Pancreas (tissue), 10 donors: ENCODE measurements at regions not wholly inside any gene's neighbourhood (a gene's known extent, or its start where the extent isn't known, plus 50 kb on each side); places are given as distances from the start of the nearest gene placed in this dataset.

Source experiments
- ATAC-seq, 4 donors: fragments of 200-7000 bp; cut with Tn5 transposase; one replicate each; pipeline versions ENCODE4 v1.8.0 to v1.9.1; 2020; ENCODE audit warnings: mild to moderate bottlenecking in 4 of 4, moderate library complexity in 4 of 4
- DNase-seq, 6 donors: peaks; one replicate each; pipeline ENCODE4 v3.0.0-alpha.2; 2020
- FAIRE-seq: peaks from 2 replicates; lab custom pipeline; 2012; peaks lifted over from hg19 to GRCh38; lab: Jason Lieb, UNC
- H3K27ac ChIP-seq, 4 donors: fragments of 200-600 bp; sonication (generic); 1 replicate in 3 of 4; 2 replicates in 1 of 4; pipeline versions ENCODE4 v1.5.0 to v1.8.0; 2020
- H3K27me3 ChIP-seq, 4 donors: fragments of 200-600 bp; one replicate each; pipeline ENCODE4 v1.8.0; 2021
- H3K36me3 ChIP-seq, 3 donors: fragments of 200-600 bp; sonication (generic) in 1 of 3; one replicate each; pipeline versions ENCODE4 v1.5.0 to v1.8.0; 2020 to 2021
- H3K4me1 ChIP-seq, 3 donors: fragments of 200-600 bp; one replicate each; pipeline ENCODE4 v1.8.0; 2021
- H3K4me3 ChIP-seq, 4 donors: fragments of 200-600 bp; sonication (generic) in 2 of 4; one replicate each; pipeline versions ENCODE4 v1.5.0 to v1.8.0; 2020 to 2021
- H3K9me3 ChIP-seq, 4 donors: fragments of 200-600 bp; one replicate each; pipeline ENCODE4 v1.8.0; 2021
- WGBS, 2 donors: extraction: QIAGEN DNeasy Blood & Tissue Kit; methylation state at CpG; one replicate each; pipeline ENCODE4 v1.1.7; 2013; 5-methylcytosine and 5-hydroxymethylcytosine counted together
- intact Hi-C, 3 donors: fragments of 100-400 bp; cut with DNase I; formaldehyde crosslinking; loops; one replicate each; pipeline versions ENCODE4 v1.11.1 to v1.14.2; 2022
- TF ChIP-seq, protein P1 (sequence below), 4 donors: fragments of 200-600 bp; sonication (generic) in 3 of 4; IDR thresholded peaks; one replicate each; pipeline versions ENCODE4 v1.5.0 to v1.8.0; 2021; ENCODE audit warnings: antibody characterized with exemption in 4 of 4
- donor health status: healthy with polysubstance abuse.
- donor health status: DM: no; HTN: no; CAD: no; lungs with moderate emphysema.
- donor health status: DM: no; HTN: no; CAD: no.
- donor health status: control.
- donor health status: control.
- donor health status: Bipolar disorder and iron deficiency.
- donor health status: DM: yes; HTN: yes; CAD: no.
- donor health status: DM: no; HTN: no; CAD: no.
- donor health status: DM: no; HTN: no; CAD: no.
- donor health status: DM: yes; HTN: yes; CAD: no.

GRCh38 chr5:124872615-124873014 is 126.2 kb upstream of the ZNF608 start:
- H3K27me3 ChIP-seq, result no peaks in the 10 kb centered on the region
- ATAC-seq (no peak), FAIRE-seq (no peak), DNase-seq (no peak)
- H3K27ac ChIP-seq, result no peak overlapping the region
- no peaks in the 10 kb centered on the region for H3K9me3 ChIP-seq
- H3K4me1 ChIP-seq, result peaks cover 3 to 27% (median 18%) of the 10 kb centered on the region in 3 donors
- intact Hi-C loops, result no loop called here
- H3K36me3 ChIP-seq, result no peaks in the 10 kb centered on the region
- TF ChIP-seq, protein P1, sequence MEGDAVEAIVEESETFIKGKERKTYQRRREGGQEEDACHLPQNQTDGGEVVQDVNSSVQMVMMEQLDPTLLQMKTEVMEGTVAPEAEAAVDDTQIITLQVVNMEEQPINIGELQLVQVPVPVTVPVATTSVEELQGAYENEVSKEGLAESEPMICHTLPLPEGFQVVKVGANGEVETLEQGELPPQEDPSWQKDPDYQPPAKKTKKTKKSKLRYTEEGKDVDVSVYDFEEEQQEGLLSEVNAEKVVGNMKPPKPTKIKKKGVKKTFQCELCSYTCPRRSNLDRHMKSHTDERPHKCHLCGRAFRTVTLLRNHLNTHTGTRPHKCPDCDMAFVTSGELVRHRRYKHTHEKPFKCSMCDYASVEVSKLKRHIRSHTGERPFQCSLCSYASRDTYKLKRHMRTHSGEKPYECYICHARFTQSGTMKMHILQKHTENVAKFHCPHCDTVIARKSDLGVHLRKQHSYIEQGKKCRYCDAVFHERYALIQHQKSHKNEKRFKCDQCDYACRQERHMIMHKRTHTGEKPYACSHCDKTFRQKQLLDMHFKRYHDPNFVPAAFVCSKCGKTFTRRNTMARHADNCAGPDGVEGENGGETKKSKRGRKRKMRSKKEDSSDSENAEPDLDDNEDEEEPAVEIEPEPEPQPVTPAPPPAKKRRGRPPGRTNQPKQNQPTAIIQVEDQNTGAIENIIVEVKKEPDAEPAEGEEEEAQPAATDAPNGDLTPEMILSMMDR (IDR thresholded peaks at IDR 0.05), result no peak
- 49 to 53% methylated on average over 2 of the region's 2 CpGs for WGBS, 2 donors
- no peak overlapping the region for H3K4me3 ChIP-seq

DNA sequence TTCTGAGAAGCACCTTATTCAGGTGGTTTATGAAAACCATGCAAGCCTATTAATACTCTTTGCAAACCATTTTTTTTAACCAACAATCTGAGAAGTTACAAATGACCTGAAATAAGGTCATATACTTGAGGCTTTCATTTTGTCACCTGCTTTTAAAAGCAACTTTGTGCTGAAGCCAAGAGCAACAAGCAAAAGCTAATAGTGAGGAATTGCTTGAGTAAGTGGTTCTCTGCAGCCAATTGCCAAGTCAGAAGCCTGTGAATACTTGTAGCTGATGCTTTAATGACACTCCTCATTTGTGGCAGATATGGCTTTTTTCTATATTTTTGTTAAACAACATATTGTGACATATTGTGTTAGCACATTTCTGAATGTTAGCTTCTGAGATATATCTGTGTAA is 126.7 kb upstream of the ZNF608 start:
- H3K4me3 ChIP-seq, result no peak overlapping the region
- FAIRE-seq (no peak), ATAC-seq (peak in 3 of 4 donors; percentile 29 to 75 (median 68)), DNase-seq (no peak)
- no peaks in the 10 kb centered on the region for H3K36me3 ChIP-seq
- TF ChIP-seq, protein P1 (IDR thresholded peaks at IDR 0.05), result no peak
- no peaks in the 10 kb centered on the region for H3K27me3 ChIP-seq
- H3K27ac ChIP-seq, result no peak overlapping the region
- H3K9me3 ChIP-seq, result no peaks in the 10 kb centered on the region
- intact Hi-C loops, result no loop called here
- H3K4me1 ChIP-seq, result peaks cover 3 to 28% (median 18%) of the 10 kb centered on the region in 3 donors

DNA sequence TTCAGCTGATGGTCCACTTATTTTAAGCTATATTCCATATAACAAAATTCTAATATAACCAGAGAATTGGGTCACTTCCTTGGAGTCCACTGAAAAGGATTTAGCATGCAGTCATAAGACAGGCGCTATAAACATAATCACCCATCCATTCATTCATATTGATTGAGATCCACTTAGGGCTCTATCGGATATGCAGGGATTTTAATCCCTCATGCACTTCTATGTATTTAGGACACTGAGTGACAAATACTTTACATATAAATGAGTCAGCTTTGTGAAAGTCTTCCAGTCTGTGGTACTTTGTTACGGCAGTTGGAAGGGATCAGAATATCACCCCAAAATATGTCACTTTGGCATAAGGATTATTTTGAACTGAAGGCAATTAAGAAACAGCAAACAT is 127.3 kb upstream of the ZNF608 start:
- DNase-seq (no peak), FAIRE-seq (no peak), ATAC-seq (no peak)
- Histone ChIP-seq H3K27ac (no peak overlapping the region), H3K36me3 (no peaks in the 10 kb centered on the region), H3K4me1 (peaks cover 2 to 30% (median 18%) of the 10 kb centered on the region in 3 donors), H3K9me3 (no peaks in the 10 kb centered on the region), H3K27me3 (no peaks in the 10 kb centered on the region), H3K4me3 (no peak overlapping the region)
- 93 to 95% methylated on average over 3 of the region's 3 CpGs for WGBS, 2 donors
- intact Hi-C loops, result no loop called here
- TF ChIP-seq, protein P1 (IDR thresholded peaks at IDR 0.05), result no peak

GRCh38 chr5:124876566-124876965 is 130.1 kb upstream of the ZNF608 start:
- Histone ChIP-seq H3K9me3 (no peaks in the 10 kb centered on the region), H3K36me3 (no peaks in the 10 kb centered on the region), H3K27me3 (no peaks in the 10 kb centered on the region), H3K27ac (no peak overlapping the region), H3K4me1 (peaks cover 0 to 14% (median 5%) of the 10 kb centered on the region in 3 donors), H3K4me3 (no peak overlapping the region)
- intact Hi-C loops, result no loop called here
- FAIRE-seq, result no peak
- ATAC-seq, result no peak
- WGBS, 2 donors, result 97 to 100% methylated on average over 1 of the region's 1 CpG
- DNase-seq, result no peak
- TF ChIP-seq, protein P1 (IDR thresholded peaks at IDR 0.05), result no peak

GRCh38 chr5:124876983-124877382 is 130.5 kb upstream of the ZNF608 start:
- FAIRE-seq, result no peak
- Histone ChIP-seq H3K27ac (no peak overlapping the region), H3K4me1 (peaks cover 0 to 14% (median 5%) of the 10 kb centered on the region in 3 donors), H3K9me3 (no peaks in the 10 kb centered on the region), H3K4me3 (no peak overlapping the region), H3K27me3 (no peaks in the 10 kb centered on the region), H3K36me3 (no peaks in the 10 kb centered on the region)
- intact Hi-C loops, result no loop called here
- WGBS, 2 donors, result 95 to 98% methylated on average over 2 of the region's 2 CpGs
- no peak for DNase-seq
- no peak for ATAC-seq
- TF ChIP-seq, protein P1 (IDR thresholded peaks at IDR 0.05), result no peak
